Activated T-helper 1 cell treated with anti-CD3 and anti-CD28 coated beads, Interleukin-12 subunit alpha, Interleukin-12 subunit beta, Interleukin-2, Interleukin-4 antibody, amounts not matched to agents 30 ng/mL and 10 ng/mL and 1 ng/mL, durations not matched to agents 14 hours and 24 hours and 36 hours (primary cell): ENCODE measurements at regions not wholly inside any gene's neighbourhood (a gene's known extent, or its start where the extent isn't known, plus 50 kb on each side); places are given as distances from the start of the nearest gene placed in this dataset.

ENCODE experiments used
- DNase-seq: peaks from one replicate; pipeline ENCODE4 v3.0.0; 2021; ENCODE audit warnings: low spot score
- H3K27ac Mint-ChIP-seq: one replicate; pipeline ENCODE4 v1.8.0; 2021; ENCODE audit warnings: mild to moderate bottlenecking, mixed read lengths
- H3K27me3 Mint-ChIP-seq: one replicate; pipeline ENCODE4 v1.8.0; 2022; ENCODE audit warnings: mild to moderate bottlenecking, moderate library complexity, mixed read lengths; ENCODE audit not compliant: insufficient read depth
- H3K36me3 Mint-ChIP-seq: one replicate; pipeline ENCODE4 v1.8.0; 2021; ENCODE audit warnings: low read depth, mixed read lengths
- H3K4me1 Mint-ChIP-seq: one replicate; pipeline ENCODE4 v1.8.0; 2021; ENCODE audit warnings: low read depth, mixed read lengths
- H3K4me3 Mint-ChIP-seq: one replicate; pipeline ENCODE4 v1.8.0; 2021; ENCODE audit warnings: mild to moderate bottlenecking, moderate library complexity, mixed read lengths
- H3K9me3 Mint-ChIP-seq: one replicate; pipeline ENCODE4 v1.8.0; 2021; ENCODE audit warnings: mixed read lengths
- intact Hi-C: fragments of 100-400 bp; cut with micrococcal nuclease; formaldehyde crosslinking; loops from one replicate; pipeline ENCODE4 v1.15.1; 2024

GRCh38 chr13:80430561-80430960, 89.6 kb upstream of the SPRY2 start:
- no peak overlapping the region for H3K4me3 Mint-ChIP-seq
- H3K27me3 Mint-ChIP-seq: no peaks in the 10 kb centered on the region
- H3K36me3 Mint-ChIP-seq: no peaks in the 10 kb centered on the region
- no peaks in the 10 kb centered on the region for H3K4me1 Mint-ChIP-seq
- DNase-seq: no peak
- intact Hi-C loops: no loop called here
- H3K27ac Mint-ChIP-seq: no peak overlapping the region
- H3K9me3 Mint-ChIP-seq: peaks cover 2% of the 10 kb centered on the region

- no peaks in the 10 kb centered on the region for H3K4me1 Mint-ChIP-seq
- DNase-seq: no peak
- H3K27ac Mint-ChIP-seq: no peak overlapping the region
- H3K36me3 Mint-ChIP-seq: no peaks in the 10 kb centered on the region
- no peaks in the 10 kb centered on the region for H3K27me3 Mint-ChIP-seq
- intact Hi-C loops: no loop called here
- peaks cover 4% of the 10 kb centered on the region for H3K9me3 Mint-ChIP-seq
- no peak overlapping the region for H3K4me3 Mint-ChIP-seq
Measured at GRCh38 chr13:80428349-80429096, 87.6 kb upstream of the SPRY2 start.

- intact Hi-C loops: no loop called here
- Mint-ChIP-seq H3K9me3 (peaks cover 15% of the 10 kb centered on the region), H3K27me3 (no peaks in the 10 kb centered on the region), H3K27ac (no peak overlapping the region), H3K36me3 (no peaks in the 10 kb centered on the region), H3K4me3 (no peak overlapping the region), H3K4me1 (no peaks in the 10 kb centered on the region)
- DNase-seq: no peak
Measured at GRCh38 chr13:80419416-80419815, 78.5 kb upstream of the SPRY2 start.

GRCh38 chr13:80413611-80414010, 72.7 kb upstream of the SPRY2 start:
- Mint-ChIP-seq H3K27ac (no peak overlapping the region), H3K9me3 (no peaks in the 10 kb centered on the region), H3K4me3 (no peak overlapping the region), H3K4me1 (no peaks in the 10 kb centered on the region), H3K27me3 (no peaks in the 10 kb centered on the region), H3K36me3 (no peaks in the 10 kb centered on the region)
- DNase-seq: no peak
- intact Hi-C loops: no loop called here

- no peak for DNase-seq
- Mint-ChIP-seq H3K4me3 (no peak overlapping the region), H3K4me1 (no peaks in the 10 kb centered on the region), H3K36me3 (no peaks in the 10 kb centered on the region), H3K27ac (no peak overlapping the region), H3K9me3 (peaks cover 26% of the 10 kb centered on the region), H3K27me3 (no peaks in the 10 kb centered on the region)
- intact Hi-C loops: no loop called here
Measured at GRCh38 chr13:80408270-80408669, 67.3 kb upstream of the SPRY2 start.

- intact Hi-C loops: no loop called here
- Mint-ChIP-seq H3K36me3 (no peaks in the 10 kb centered on the region), H3K27ac (no peak overlapping the region), H3K9me3 (peaks cover 18% of the 10 kb centered on the region), H3K4me3 (no peak overlapping the region), H3K4me1 (no peaks in the 10 kb centered on the region), H3K27me3 (no peaks in the 10 kb centered on the region)
- no peak for DNase-seq
Measured at GRCh38 chr13:80400865-80401426, 60.0 kb upstream of the SPRY2 start.

GRCh38 chr13:80400164-80400864, 59.4 kb upstream of the SPRY2 start:
- DNase-seq: no peak
- H3K4me3 Mint-ChIP-seq: no peak overlapping the region
- intact Hi-C loops: no loop called here
- peaks cover 15% of the 10 kb centered on the region for H3K9me3 Mint-ChIP-seq
- no peak overlapping the region for H3K27ac Mint-ChIP-seq
- no peaks in the 10 kb centered on the region for H3K27me3 Mint-ChIP-seq
- no peaks in the 10 kb centered on the region for H3K36me3 Mint-ChIP-seq
- no peaks in the 10 kb centered on the region for H3K4me1 Mint-ChIP-seq

GRCh38 chr13:80399340-80400163, 58.6 kb upstream of the SPRY2 start:
- H3K4me1 Mint-ChIP-seq: no peaks in the 10 kb centered on the region
- H3K27ac Mint-ChIP-seq: no peak overlapping the region
- intact Hi-C loops: no loop called here
- no peaks in the 10 kb centered on the region for H3K36me3 Mint-ChIP-seq
- no peak for DNase-seq
- H3K4me3 Mint-ChIP-seq: no peak overlapping the region
- H3K27me3 Mint-ChIP-seq: no peaks in the 10 kb centered on the region
- peaks cover 7% of the 10 kb centered on the region for H3K9me3 Mint-ChIP-seq
